Endothelial cell of umbilical vein (primary cell): ENCODE measurements at regions not wholly inside any gene's neighbourhood (a gene's known extent, or its start where the extent isn't known, plus 50 kb on each side); places are given as distances from the start of the nearest gene placed in this dataset.

Experiments used
- BruUV-seq: library from RNA; stranded (reverse); fragments of 400-500 nt; replicated peaks from 2 replicates; lab custom pipeline; 2021; lab: Mats Ljungman, UMichigan
- CTCF ChIA-PET: fragments of 300-600, 350-600 bp; sonication (Branson Sonifier 250); formaldehyde crosslinking; loops from one replicate; lab custom pipeline; 2021; ENCODE audit warnings: antibody characterized with exemption, inconsistent platforms; lab: Charles Lee
- POLR2A ChIA-PET: fragments of 300-600, 350-600 bp; sonication (Branson Sonifier 250); formaldehyde crosslinking; loops from one replicate; lab custom pipeline; 2021; ENCODE audit warnings: antibody characterized with exemption, inconsistent platforms; lab: Charles Lee
- DNase-seq: peaks from one replicate; pipeline ENCODE4 v3.0.0-alpha.2; 2011; ENCODE audit warnings: low read depth, low spot score
- FAIRE-seq: peaks from 2 replicates; lab custom pipeline; 2011; peaks lifted over from hg19 to GRCh38; lab: Jason Lieb, UNC
- H2AFZ ChIP-seq: 2 replicates; pipeline ENCODE4 v1.6.0; 2012; ENCODE audit warnings: low read depth, low read length, control low read depth, inconsistent platforms
- H3K27ac ChIP-seq: 2 replicates; pipeline ENCODE4 v1.5.1; 2011; ENCODE audit warnings: low read depth, mild to moderate bottlenecking, control low read depth, low read length, moderate library complexity; ENCODE audit not compliant: insufficient read depth
- H3K27me3 ChIP-seq, 2 experiments: 2 replicates each; pipeline versions ENCODE4 v1.6.0 to v1.6.1; 2011; ENCODE audit warnings: low read length in 2 of 2, mixed read lengths in 1 of 2; ENCODE audit not compliant: control insufficient read depth in 2 of 2, insufficient read depth in 2 of 2
- H3K36me3 ChIP-seq, 2 experiments: 2 replicates in 1 of 2; 3 replicates in 1 of 2; pipeline ENCODE4 v1.5.1; 2011; ENCODE audit warnings: low read length in 2 of 2, mild to moderate bottlenecking in 1 of 2, moderate library complexity in 1 of 2; ENCODE audit not compliant: control insufficient read depth in 2 of 2, insufficient read depth in 2 of 2; ENCODE audit errors: extremely low read depth in 1 of 2
- H3K4me1 ChIP-seq: 3 replicates; pipeline ENCODE4 v1.5.1; 2011; ENCODE audit warnings: mild to moderate bottlenecking, low read length; ENCODE audit not compliant: control insufficient read depth, insufficient read depth; ENCODE audit errors: extremely low read depth
- H3K4me2 ChIP-seq: 2 replicates; pipeline ENCODE4 v1.6.1; 2011; ENCODE audit warnings: low read length, control low read depth, mixed read lengths; ENCODE audit not compliant: insufficient read depth
- H3K4me3 ChIP-seq, 3 experiments: fragments of 200-600 bp in 1 of 3; sonication (generic), shearing (Covaris generic) in 1 of 3; replicated peaks in 1 of 3; 2 replicates each; pipeline ENCODE4 v1.5.1; 2011 to 2016; ENCODE audit warnings: control low read depth in 3 of 3, low read length in 3 of 3, mild to moderate bottlenecking in 2 of 3, inconsistent platforms in 1 of 3, low read depth in 1 of 3, moderate library complexity in 1 of 3; ENCODE audit not compliant: insufficient read depth in 1 of 3
- H3K79me2 ChIP-seq: 2 replicates; pipeline ENCODE4 v1.6.0; 2012; ENCODE audit warnings: low read length, inconsistent platforms; ENCODE audit not compliant: control insufficient read depth, insufficient read depth
- H3K9ac ChIP-seq: replicated peaks from 2 replicates; pipeline ENCODE3; 2011; ENCODE audit warnings: low read length, control low read depth; ENCODE audit not compliant: insufficient read depth; ENCODE audit errors: extremely low read depth
- H3K9me1 ChIP-seq: replicated peaks from 3 replicates; pipeline ENCODE4 v1.6.0; 2011; ENCODE audit warnings: mild to moderate bottlenecking, low read length; ENCODE audit not compliant: control insufficient read depth, insufficient read depth; ENCODE audit errors: extremely low read depth
- H3K9me3 ChIP-seq: replicated peaks from 2 replicates; pipeline ENCODE4 v1.5.1; 2012; ENCODE audit warnings: low read length, inconsistent platforms; ENCODE audit not compliant: control insufficient read depth, insufficient read depth
- H4K20me1 ChIP-seq: replicated peaks from 2 replicates; pipeline ENCODE3; 2011; ENCODE audit warnings: mild to moderate bottlenecking, low read length; ENCODE audit not compliant: control insufficient read depth, insufficient read depth; ENCODE audit errors: extremely low read depth
- CTCF ChIP-seq, 2 donors: IDR thresholded peaks; 1 replicate in 1 of 2; 2 replicates in 1 of 2; pipeline ENCODE4 v1.5.1; 2011; ENCODE audit warnings: low read length in 2 of 2, mild to moderate bottlenecking in 2 of 2, moderate library complexity in 2 of 2, control low read depth in 1 of 2, inconsistent platforms in 1 of 2, low read depth in 1 of 2; ENCODE audit not compliant: insufficient read depth in 1 of 2; ENCODE audit errors: extremely low read depth in 1 of 2
- EZH2 ChIP-seq: IDR thresholded peaks from 2 replicates; pipeline ENCODE4 v1.6.1; 2012; ENCODE audit warnings: borderline replicate concordance, low read depth, mild to moderate bottlenecking, moderate library complexity, low read length, inconsistent platforms; ENCODE audit not compliant: severe bottlenecking
- FOS ChIP-seq: IDR thresholded peaks from 2 replicates; pipeline ENCODE4 v1.6.1; 2011; ENCODE audit warnings: mild to moderate bottlenecking, low read length, moderate library complexity, borderline replicate concordance; ENCODE audit not compliant: insufficient read depth
- GATA2 ChIP-seq: IDR thresholded peaks from 2 replicates; pipeline ENCODE4 v1.7.0; 2011; ENCODE audit warnings: low read depth, mild to moderate bottlenecking, moderate library complexity, mixed read lengths, low read length; ENCODE audit not compliant: insufficient read length, insufficient read depth
- JUN ChIP-seq: IDR thresholded peaks from 2 replicates; pipeline ENCODE4 v1.6.1; 2011; ENCODE audit warnings: borderline replicate concordance, low read depth; ENCODE audit not compliant: insufficient read length, insufficient read depth
- MAX ChIP-seq: IDR thresholded peaks from 2 replicates; pipeline ENCODE4 v1.6.1; 2011; ENCODE audit not compliant: insufficient read depth, insufficient read length
- MYC ChIP-seq: IDR thresholded peaks from one replicate; pipeline ENCODE4 v1.6.1; 2011; ENCODE audit warnings: mild to moderate bottlenecking, low read depth, low read length
- POLR2A ChIP-seq: IDR thresholded peaks from 2 replicates; pipeline ENCODE4 v1.6.1; 2012; ENCODE audit warnings: low read depth, mild to moderate bottlenecking, control low read depth, low read length
- POLR2AphosphoS5 ChIP-seq: IDR thresholded peaks from 2 replicates; pipeline ENCODE4 v1.6.1; 2012; ENCODE audit warnings: low read depth, mild to moderate bottlenecking, control low read depth, low read length, moderate library complexity; ENCODE audit not compliant: insufficient read depth
- dilution Hi-C: fragments of 300-500 bp; cut with MboI; formaldehyde crosslinking; loops from one replicate; pipeline ENCODE4 v1.15.0; 2019; ENCODE audit warnings: low sequenced_read_pairs; ENCODE audit not compliant: extremely low pct_ligation_motif_present
- intact Hi-C: fragments of 100-400 bp; cut with micrococcal nuclease; formaldehyde crosslinking; loops from one replicate; pipeline ENCODE4 v1.10.0; 2022

GRCh38 chr7:124085179-124085578, 52.3 kb upstream of the TMEM229A start:
- Histone ChIP-seq H3K9ac (no peak overlapping the region), H2AFZ (no peak overlapping the region), H3K4me1 (peaks cover 23% of the 10 kb centered on the region), H3K4me2 (peak overlapping the region; percentile 32), H3K27me3 (no peaks in the 10 kb centered on the region), H3K36me3 (no peaks in the 10 kb centered on the region), H3K27ac (peak overlapping the region; percentile 38), H3K4me3 (no peak overlapping the region), H3K79me2 (no peaks in the 10 kb centered on the region), H4K20me1 (no peaks in the 10 kb centered on the region), H3K9me3 (no peaks in the 10 kb centered on the region), H3K9me1 (no peaks in the 10 kb centered on the region)
- CTCF ChIA-PET, result interaction anchor here (0.7 to 3.7 kb wide), 6 partner anchors 12 to 700 kb away, joined by 3 to 39 read pairs (median 4); no protein-coding TSS in a partner anchor
- peak; percentile 73 for TF ChIP-seq GATA2
- no peak for TF ChIP-seq CTCF (IDR thresholded peaks at IDR 0.05; ENCODE audit: extremely low read depth in 1 of 2, insufficient read depth in 1 of 2, low read depth in 1 of 2, low read length in 2 of 2)
- peak; percentile 50 for TF ChIP-seq JUN
- TF ChIP-seq EZH2, result no peak
- peak; percentile 40 for TF ChIP-seq FOS
- no peak for TF ChIP-seq POLR2A
- TF ChIP-seq POLR2AphosphoS5, result no peak
- peak; percentile 51 for TF ChIP-seq MAX
- no peak for TF ChIP-seq MYC
- dilution Hi-C loops, result no loop called here
- intact Hi-C loops, result loop anchor here (1.0 to 5.0 kb wide), 3 partner anchors 283 to 697 kb away; no protein-coding TSS in a partner anchor
- DNase-seq, result peak; percentile 99
- POLR2A ChIA-PET, result interaction anchor here (0.7 kb wide), 1 partner anchor 726 kb away, joined by 5 read pairs; no protein-coding TSS in a partner anchor
- peak; percentile 91 for FAIRE-seq
- no TSS peak for BruUV-seq
